ENCODE measurements at regions not wholly inside any gene's neighbourhood (a gene's known extent, or its start where the extent isn't known, plus 50 kb on each side); places are given as distances from the start of the nearest gene placed in this dataset.

- no peak for DNase-seq
These were observed 161.5 kb upstream of the GATB start for GRCh38 chr4:151922306-151922705.

DNA sequence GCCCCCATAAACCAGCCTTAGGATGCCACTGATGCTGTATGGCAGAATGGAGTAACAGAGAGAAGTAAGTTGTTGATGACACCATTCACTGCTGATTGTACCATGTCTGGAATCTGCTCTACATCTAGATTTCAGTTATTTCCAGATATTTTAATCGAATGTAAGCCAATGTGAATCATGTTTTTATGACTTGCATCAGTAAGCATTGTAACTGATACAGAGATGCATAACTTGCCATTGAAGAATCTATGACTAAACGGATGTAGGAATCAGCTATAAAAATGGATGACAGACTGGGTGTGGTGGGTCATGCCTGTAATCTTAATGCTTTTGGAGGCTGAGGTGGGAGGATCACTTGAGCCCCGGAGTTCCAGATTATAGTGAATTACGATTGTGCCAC lies 161.0 kb upstream of the GATB start:
- no peak for DNase-seq

GRCh38 chr4:151921386-151921785 lies 160.6 kb upstream of the GATB start:
- DNase-seq = no peak

GRCh38 chr4:151917145-151917734 lies 156.4 kb upstream of the GATB start:
- no peak for DNase-seq

DNA sequence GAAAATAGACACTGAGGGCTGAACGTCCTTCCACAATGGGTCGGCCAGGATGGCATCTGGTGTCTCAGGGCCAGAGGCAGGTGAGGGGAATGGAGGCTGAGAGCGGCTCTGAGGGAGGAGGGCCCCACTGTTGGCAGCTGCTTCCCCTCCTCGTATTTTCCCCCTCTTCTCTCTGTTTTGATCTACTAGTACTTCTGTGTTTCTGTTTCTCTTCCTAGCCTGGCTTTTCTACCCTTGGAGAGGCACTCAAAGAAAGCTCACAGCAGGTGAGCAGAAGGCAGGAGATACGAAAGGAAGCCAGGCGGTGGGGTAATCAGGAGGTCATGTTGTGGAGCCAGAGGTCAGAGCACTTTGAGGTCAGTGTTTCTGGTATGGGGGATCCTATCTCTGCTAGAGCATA lies 151.8 kb upstream of the GATB start:
- DNase-seq = no peak

- no peak for DNase-seq
These were observed 151.2 kb upstream of the GATB start for GRCh38 chr4:151911970-151912369.

GRCh38 chr4:151908734-151909497 lies 148.1 kb upstream of the GATB start:
- DNase-seq = no peak

- no peak for DNase-seq
These were observed 147.4 kb upstream of the GATB start for GRCh38 chr4:151908201-151908600.

DNA sequence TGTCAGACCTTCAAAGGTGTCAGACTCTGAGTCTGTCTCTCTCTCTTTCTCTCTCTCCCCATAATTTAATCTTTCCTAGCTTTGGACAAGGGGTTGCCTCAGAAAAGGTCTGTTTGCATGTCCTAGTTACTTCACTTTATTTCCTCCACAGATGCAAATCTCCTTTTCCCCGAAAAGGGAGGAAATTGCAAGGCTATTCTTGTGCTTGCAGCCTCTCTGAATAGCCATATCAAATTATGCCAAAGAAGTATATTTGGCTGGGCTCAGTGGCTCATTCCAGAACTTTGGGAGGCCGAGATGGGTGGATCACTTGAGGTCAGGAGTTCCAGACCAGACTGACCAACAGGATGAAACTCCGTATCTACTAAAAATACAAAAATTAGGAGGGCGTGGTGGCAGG lies 145.6 kb upstream of the GATB start:
- DNase-seq = no peak

DNA sequence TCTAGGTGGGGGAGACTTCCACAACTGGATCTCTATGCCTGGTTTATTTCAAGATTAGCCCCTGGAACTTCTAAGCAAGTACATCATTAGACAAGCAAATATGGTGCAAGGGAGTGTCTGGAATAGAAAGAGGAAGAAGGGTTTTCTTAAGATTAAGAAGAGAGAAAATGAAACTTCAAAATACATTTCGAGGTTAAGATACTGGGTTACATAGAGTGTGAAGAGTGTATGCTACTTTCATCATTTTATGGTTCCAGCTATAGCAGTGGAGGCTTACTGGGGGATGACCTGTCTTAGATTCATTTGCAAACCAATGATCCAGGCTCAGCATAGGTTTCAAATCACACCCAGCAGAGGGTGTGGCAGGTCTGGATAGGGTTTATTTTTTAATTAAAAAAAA lies 144.4 kb upstream of the GATB start:
- no peak for DNase-seq

GRCh38 chr4:151901631-151902030 lies 140.8 kb upstream of the GATB start:
- no peak for DNase-seq

DNA sequence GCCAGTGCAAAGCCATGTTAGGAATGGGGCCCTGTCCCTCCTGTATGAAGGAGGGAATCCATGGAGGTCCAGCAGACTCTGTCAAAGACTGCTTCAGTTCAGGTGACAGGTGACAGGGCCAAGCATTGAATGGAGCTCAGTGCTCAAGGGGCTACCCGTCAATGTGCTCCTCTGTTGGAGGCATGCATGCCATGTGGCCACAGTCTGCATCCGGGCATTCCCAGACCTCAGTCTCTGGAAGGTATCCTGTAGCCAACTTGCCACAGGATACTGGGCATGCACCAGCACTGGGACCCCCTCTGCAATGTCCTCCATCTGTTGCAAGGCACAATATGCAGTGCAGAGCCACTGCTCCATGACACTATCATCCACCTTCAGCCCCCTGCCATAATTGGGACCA lies 136.1 kb upstream of the GATB start:
- no peak for DNase-seq

DNA sequence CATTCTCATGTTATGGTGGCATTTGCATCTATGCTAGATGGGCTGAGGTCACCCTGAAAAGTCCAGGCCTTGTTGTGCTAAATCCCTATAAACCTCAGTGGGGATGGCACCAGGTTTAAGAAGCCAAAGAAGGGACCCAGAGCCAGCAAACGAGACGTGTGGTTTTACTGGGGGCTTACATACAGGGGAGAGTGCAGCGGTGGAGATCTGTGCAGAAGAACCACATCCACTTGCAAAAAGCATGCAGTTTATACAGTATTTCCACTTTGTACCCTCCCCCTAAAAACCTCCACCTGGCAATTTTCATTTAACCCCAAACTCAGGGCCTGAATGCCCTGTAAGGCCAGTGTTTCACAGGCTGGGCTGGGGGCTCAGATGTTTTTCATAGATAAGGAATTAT lies 134.9 kb upstream of the GATB start:
- no peak for DNase-seq

DNA sequence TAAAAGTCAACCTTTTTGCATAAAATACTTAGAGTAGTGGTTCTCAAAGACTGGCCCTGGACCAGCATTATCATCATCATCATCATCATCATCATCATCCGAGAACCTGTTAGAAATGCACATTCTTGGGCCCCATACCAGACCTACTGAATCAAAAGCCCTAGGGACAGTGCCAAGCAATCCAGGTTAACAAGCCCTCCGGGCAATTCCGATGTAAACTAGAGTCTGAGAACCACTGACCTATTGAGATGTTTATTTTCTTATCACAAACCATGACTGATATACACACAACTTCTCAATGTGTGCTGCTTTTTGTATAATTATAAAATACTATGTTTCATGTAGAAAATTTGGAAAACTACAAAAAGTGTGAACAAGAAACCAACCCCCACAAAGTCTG lies 133.4 kb upstream of the GATB start:
- no peak for DNase-seq

DNA sequence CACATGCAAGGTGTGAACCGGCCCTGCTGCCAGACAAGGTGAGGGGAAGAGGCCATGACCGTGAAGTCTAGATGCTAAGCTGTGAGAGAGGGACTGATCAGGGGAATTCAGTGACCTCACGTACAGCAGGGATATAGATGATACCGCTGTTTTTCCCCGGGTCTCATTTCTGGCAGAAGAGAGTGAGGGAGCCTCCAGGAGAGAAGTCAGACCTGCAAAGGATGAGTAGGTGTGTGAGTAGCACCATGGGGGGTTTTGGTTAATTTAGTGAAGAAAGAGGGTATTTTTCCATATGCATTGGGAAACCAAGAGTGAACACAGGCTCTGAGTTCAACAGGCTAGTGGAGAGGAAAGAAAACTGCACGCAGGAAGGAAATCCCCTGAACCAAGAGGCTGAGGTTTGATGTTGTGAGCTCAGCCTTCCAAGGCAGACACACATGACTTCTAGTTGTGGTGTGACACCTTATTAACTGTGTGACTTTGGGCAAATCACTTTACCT lies 127.6 kb upstream of the GATB start:
- DNase-seq = no peak

GRCh38 chr4:151887816-151888180 lies 127.0 kb upstream of the GATB start:
- no peak for DNase-seq

- DNase-seq = no peak
These were observed 126.4 kb upstream of the GATB start for GRCh38 chr4:151887031-151887815.

- DNase-seq = no peak
These were observed 124.3 kb upstream of the GATB start for GRCh38 chr4:151885123-151885522.

- no peak for DNase-seq
These were observed 122.9 kb upstream of the GATB start for GRCh38 chr4:151883747-151884146.

GRCh38 chr4:151882072-151882803 lies 121.4 kb upstream of the GATB start:
- no peak for DNase-seq

DNA sequence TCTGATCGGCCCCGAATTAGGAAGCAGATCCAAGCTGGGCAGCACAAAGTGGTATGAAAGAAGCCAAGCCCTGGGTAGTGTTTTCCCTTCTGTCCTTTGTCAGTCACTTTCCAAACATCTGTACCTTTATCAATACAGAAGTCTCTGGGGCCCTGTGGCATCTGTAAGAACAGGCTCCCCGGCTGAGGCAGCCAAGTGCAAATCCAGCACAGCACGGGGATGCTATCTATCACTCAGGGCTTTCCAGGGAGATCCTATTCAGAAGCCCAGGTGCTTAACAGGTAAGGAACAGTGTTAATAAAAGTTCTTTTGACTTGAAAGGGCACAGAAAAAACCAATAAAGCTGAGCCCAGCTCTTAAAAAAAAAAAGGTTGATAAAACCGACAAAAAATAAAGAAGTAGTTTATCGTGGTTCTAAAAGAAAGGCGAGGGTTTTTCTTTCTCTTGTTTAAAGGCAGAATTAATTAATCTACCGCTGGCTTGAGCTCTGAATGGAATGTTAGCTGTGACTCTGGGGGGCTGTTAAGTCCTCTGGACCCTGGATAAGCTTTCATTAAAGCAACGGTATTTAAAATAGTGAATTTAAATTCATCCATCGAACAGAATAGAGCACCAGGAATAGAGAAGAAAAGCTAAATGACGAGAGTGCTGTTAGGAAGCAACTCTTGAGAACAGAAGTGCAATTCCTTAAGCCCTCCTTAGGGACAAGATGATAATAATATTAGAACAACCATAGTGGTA lies 119.1 kb upstream of the GATB start:
- no peak for DNase-seq

GRCh38 chr4:151876381-151876988 lies 115.7 kb upstream of the GATB start:
- no peak for DNase-seq
